HepG2 (cell line): ENCODE measurements at regions not wholly inside any gene's neighbourhood (a gene's known extent, or its start where the extent isn't known, plus 50 kb on each side); places are given as distances from the start of the nearest gene placed in this dataset.

Experiments used
- CBX2 ChIP-seq, 2 experiments: fragments of 200-600 bp in 1 of 2; sonication (generic); formaldehyde crosslinking in 1 of 2; IDR thresholded peaks; 2 replicates each; pipeline versions ENCODE4 v1.7.0 to v1.8.1; 2018 to 2022; ENCODE audit warnings: low read depth in 2 of 2, low read length in 1 of 2, mild to moderate bottlenecking in 1 of 2, missing genetic modification reagents in 1 of 2
- EZH2 ChIP-seq: conservative IDR thresholded peaks from 2 replicates; pipeline ENCODE4 v1.6.1; 2012; ENCODE audit warnings: mild to moderate bottlenecking, low read depth, low read length, moderate library complexity
- PHF21A ChIP-seq: sonication (generic); formaldehyde crosslinking; IDR thresholded peaks from 2 replicates; pipeline ENCODE4 v1.5.0; 2020; ENCODE audit warnings: mild to moderate bottlenecking, missing genetic modification reagents
- POLR2G ChIP-seq: fragments of 200-400 bp; formaldehyde crosslinking; IDR thresholded peaks from 2 replicates; pipeline ENCODE4 v1.6.1; 2018; ENCODE audit warnings: mild to moderate bottlenecking, low read depth, low read length, moderate library complexity
- PRPF4 ChIP-seq: fragments of 200-400 bp; formaldehyde crosslinking; IDR thresholded peaks from 2 replicates; pipeline ENCODE4 v1.6.1; 2016; ENCODE audit warnings: low read length, low read depth; ENCODE audit not compliant: poor library complexity, severe bottlenecking
- ZBTB8A ChIP-seq: sonication (generic); formaldehyde crosslinking; IDR thresholded peaks from 2 replicates; pipeline ENCODE4 v1.4.0; 2020; ENCODE audit warnings: mild to moderate bottlenecking, low read depth, missing genetic modification reagents, borderline replicate concordance
- TF ChIP-seq, protein P1 (sequence below): IDR thresholded peaks from 2 replicates; pipeline ENCODE4 v1.6.1; 2012; ENCODE audit warnings: low read depth, low read length, improper control_type of control experiment
- TF ChIP-seq, protein P2 (sequence below): sonication (generic); formaldehyde crosslinking; IDR thresholded peaks from 2 replicates; pipeline ENCODE4 v1.8.1; 2022; ENCODE audit warnings: mild to moderate bottlenecking, missing genetic modification reagents

DNA sequence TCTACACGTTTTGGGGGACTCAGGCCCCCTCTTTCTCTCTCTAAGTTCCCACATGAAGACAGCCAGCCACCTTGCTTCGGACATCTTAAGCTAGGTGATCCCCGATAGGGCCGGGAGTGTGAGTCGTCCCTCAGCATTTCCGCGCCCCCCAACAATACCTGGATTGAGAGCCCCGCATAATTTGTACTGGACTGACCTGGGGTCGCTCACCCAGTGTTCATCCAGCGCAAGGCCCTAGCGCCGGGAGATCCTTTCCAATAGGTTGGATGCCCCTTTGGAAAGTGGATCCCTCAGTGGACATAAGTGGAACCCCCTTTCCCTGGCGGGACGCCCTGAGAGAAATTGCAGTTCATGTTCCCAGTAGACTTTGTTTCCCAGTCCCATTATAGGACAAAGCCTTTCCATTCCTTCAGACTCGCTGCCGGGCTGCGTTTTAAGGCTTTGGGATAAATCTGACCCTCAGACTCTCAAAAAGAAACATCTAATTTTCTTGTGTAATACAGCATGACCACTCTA lies 77.8 kb upstream of the KCNH7 start:
- TF ChIP-seq EZH2 = no peak
- TF ChIP-seq, protein P1, sequence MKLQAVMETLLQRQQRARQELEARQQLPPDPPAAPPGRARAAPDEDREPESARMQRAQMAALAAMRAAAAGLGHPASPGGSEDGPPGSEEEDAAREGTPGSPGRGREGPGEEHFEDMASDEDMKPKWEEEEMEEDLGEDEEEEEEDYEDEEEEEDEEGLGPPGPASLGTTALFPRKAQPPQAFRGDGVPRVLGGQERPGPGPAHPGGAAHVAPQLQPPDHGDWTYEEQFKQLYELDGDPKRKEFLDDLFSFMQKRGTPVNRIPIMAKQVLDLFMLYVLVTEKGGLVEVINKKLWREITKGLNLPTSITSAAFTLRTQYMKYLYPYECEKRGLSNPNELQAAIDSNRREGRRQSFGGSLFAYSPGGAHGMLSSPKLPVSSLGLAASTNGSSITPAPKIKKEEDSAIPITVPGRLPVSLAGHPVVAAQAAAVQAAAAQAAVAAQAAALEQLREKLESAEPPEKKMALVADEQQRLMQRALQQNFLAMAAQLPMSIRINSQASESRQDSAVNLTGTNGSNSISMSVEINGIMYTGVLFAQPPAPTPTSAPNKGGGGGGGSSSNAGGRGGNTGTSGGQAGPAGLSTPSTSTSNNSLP = no peak
- no peak for TF ChIP-seq ZBTB8A (CRISPR knock-in tag)
- TF ChIP-seq, protein P2, sequence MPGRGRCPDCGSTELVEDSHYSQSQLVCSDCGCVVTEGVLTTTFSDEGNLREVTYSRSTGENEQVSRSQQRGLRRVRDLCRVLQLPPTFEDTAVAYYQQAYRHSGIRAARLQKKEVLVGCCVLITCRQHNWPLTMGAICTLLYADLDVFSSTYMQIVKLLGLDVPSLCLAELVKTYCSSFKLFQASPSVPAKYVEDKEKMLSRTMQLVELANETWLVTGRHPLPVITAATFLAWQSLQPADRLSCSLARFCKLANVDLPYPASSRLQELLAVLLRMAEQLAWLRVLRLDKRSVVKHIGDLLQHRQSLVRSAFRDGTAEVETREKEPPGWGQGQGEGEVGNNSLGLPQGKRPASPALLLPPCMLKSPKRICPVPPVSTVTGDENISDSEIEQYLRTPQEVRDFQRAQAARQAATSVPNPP (CRISPR knock-in tag) = no peak
- no peak for TF ChIP-seq PRPF4
- no peak for TF ChIP-seq POLR2G
- TF ChIP-seq PHF21A = no peak
- TF ChIP-seq CBX2 (IDR thresholded peaks at IDR 0.05; ENCODE audit: low read depth, low read length) = no peak
- TF ChIP-seq CBX2 (CRISPR knock-in tag; IDR thresholded peaks at IDR 0.05; ENCODE audit: low read depth) = no peak
